ENCODE measurements at regions not wholly inside any gene's neighbourhood (a gene's known extent, or its start where the extent isn't known, plus 50 kb on each side); places are given as distances from the start of the nearest gene placed in this dataset.

DNA sequence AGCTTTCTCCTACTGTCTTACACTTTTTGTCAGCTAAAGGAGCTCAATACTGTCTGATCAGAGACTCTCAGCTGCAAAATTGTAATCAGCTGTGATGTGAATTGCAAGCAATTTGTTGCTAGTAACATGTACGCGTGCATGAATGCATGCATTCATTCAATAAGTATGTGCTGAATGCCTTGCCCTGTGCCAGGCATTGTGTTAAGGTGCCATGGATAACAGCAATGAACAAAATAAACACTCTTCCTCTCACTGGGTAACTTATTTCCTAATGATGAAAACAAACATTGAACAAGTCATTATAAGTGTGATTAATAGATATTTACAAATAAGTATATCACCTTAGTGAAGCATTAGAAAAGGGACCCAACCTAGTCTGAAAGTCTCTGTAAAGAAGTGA, 163.2 kb upstream of the ARID2 start (continued):
- TF ChIP-seq EZH2phosphoT487 (IDR thresholded peaks at IDR 0.05; ENCODE audit: borderline replicate concordance, low read depth) (no peak), POLR2AphosphoS5 (IDR thresholded peaks at IDR 0.05; ENCODE audit: low read depth, low read length) (no peak), FOXJ3 (CRISPR knock-in tag; IDR thresholded peaks at IDR 0.05) (no peak), JUND (IDR thresholded peaks at IDR 0.05) (no peak)
- TF ChIP-seq, protein P1, sequence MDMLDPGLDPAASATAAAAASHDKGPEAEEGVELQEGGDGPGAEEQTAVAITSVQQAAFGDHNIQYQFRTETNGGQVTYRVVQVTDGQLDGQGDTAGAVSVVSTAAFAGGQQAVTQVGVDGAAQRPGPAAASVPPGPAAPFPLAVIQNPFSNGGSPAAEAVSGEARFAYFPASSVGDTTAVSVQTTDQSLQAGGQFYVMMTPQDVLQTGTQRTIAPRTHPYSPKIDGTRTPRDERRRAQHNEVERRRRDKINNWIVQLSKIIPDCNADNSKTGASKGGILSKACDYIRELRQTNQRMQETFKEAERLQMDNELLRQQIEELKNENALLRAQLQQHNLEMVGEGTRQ (IDR thresholded peaks at IDR 0.05; ENCODE audit: borderline replicate concordance, low read depth, low read length), result no peak

DNA sequence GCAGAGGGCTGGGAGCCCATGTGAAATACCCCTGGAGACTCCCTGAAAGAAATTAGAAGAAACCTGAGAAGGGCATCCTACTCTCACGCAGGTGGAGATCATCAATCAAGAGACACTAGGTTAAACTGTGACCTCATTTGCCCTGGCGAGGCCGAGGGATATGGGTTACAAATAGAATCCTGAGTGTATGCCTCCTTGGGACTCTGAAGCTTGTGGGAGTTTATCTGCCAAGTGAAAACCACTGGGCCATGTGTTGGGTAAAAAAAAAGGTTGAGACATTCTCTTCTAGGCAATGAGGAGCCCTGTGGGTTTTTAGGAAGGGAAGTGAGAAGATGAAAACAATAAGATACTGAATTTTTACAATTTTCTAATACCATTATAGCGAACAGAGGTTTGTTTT, 160.7 kb upstream of the ARID2 start:
- Histone ChIP-seq H3K4me1 (ENCODE audit: control insufficient read depth in 1 of 2, insufficient read depth in 2 of 2, low read depth in 1 of 2, low read length in 1 of 2) (no peaks in the 10 kb centered on the region; a peak in 1 of 4 replicates), H3K4me2 (no peak overlapping the region), H3F3A (replicated peaks; ENCODE audit: insufficient read depth) (no peaks in the 10 kb centered on the region), H3K9ac (no peak overlapping the region), H3K9me2 (no peaks in the 10 kb centered on the region; the same call in 1 of the 2 replicates), H3K79me2 (ENCODE audit: insufficient read depth) (no peaks in the 10 kb centered on the region), H3K4me3 (ENCODE audit: low read depth in 2 of 2, low read length in 1 of 2) (no peak overlapping the region), H3K27ac (ENCODE audit: low read depth in 2 of 2, low read length in 1 of 2) (no peak overlapping the region), H3K36me3 (replicated peaks in 1 of 2; ENCODE audit: control insufficient read depth in 1 of 2, insufficient read depth in 2 of 2, low read length in 1 of 2) (no peaks in the 10 kb centered on the region), H4K20me1 (ENCODE audit: insufficient read depth) (no peaks in the 10 kb centered on the region), H3K27me3 (ENCODE audit: insufficient read depth) (no peaks in the 10 kb centered on the region; the same call in 1 of the 2 replicates), H3K9me3 (no peaks in the 10 kb centered on the region), H2AFZ (ENCODE audit: low read depth) (no peak overlapping the region)
- ChIA-PET POLR2A (no interaction called here), CTCF (interaction anchor here (1.7 to 4.4 kb wide), 2 partner anchors 24 to 35 kb away, joined by 4 to 13 read pairs; no protein-coding TSS in a partner anchor)
- DNase-seq, result no peak
- WGBS (ENCODE audit: low lambda C conversion rate), result 43% methylated on average over 4 of the region's 4 CpGs
- TF ChIP-seq FOXJ3 (CRISPR knock-in tag; IDR thresholded peaks at IDR 0.05) (no peak), TEAD4 (IDR thresholded peaks at IDR 0.05; ENCODE audit: borderline replicate concordance, insufficient read depth) (no peak), GATA2 (CRISPR knock-in tag; IDR thresholded peaks at IDR 0.05) (no peak), MXI1 (IDR thresholded peaks at IDR 0.05; ENCODE audit: low read depth, low read length) (no peak), EZH2phosphoT487 (IDR thresholded peaks at IDR 0.05; ENCODE audit: borderline replicate concordance, low read depth) (no peak), CHD2 (IDR thresholded peaks at IDR 0.05; ENCODE audit: low read length, partially characterized antibody) (no peak), RXRA (IDR thresholded peaks at IDR 0.05; ENCODE audit: borderline replicate concordance, low read depth) (no peak), TAF1 (IDR thresholded peaks at IDR 0.05; ENCODE audit: borderline replicate concordance, low read depth, low read length) (no peak), NRF1 (IDR thresholded peaks at IDR 0.05; ENCODE audit: low read depth, low read length) (no peak), SIN3A (IDR thresholded peaks at IDR 0.05; ENCODE audit: borderline replicate concordance, low read depth, low read length) (no peak), FOXM1 (IDR thresholded peaks at IDR 0.05; ENCODE audit: low read depth) (no peak), RAD21 (IDR thresholded peaks at IDR 0.05; ENCODE audit: low read length) (no peak), TCF12 (IDR thresholded peaks at IDR 0.05) (no peak)
- TF ChIP-seq, protein P2, sequence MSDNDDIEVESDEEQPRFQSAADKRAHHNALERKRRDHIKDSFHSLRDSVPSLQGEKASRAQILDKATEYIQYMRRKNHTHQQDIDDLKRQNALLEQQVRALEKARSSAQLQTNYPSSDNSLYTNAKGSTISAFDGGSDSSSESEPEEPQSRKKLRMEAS (IDR thresholded peaks at IDR 0.05; ENCODE audit: low read depth), result no peak
- TF ChIP-seq, protein P3, sequence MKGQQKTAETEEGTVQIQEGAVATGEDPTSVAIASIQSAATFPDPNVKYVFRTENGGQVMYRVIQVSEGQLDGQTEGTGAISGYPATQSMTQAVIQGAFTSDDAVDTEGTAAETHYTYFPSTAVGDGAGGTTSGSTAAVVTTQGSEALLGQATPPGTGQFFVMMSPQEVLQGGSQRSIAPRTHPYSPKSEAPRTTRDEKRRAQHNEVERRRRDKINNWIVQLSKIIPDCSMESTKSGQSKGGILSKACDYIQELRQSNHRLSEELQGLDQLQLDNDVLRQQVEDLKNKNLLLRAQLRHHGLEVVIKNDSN (IDR thresholded peaks at IDR 0.05; ENCODE audit: borderline replicate concordance, low read depth), result no peak
- TF ChIP-seq, protein P4, sequence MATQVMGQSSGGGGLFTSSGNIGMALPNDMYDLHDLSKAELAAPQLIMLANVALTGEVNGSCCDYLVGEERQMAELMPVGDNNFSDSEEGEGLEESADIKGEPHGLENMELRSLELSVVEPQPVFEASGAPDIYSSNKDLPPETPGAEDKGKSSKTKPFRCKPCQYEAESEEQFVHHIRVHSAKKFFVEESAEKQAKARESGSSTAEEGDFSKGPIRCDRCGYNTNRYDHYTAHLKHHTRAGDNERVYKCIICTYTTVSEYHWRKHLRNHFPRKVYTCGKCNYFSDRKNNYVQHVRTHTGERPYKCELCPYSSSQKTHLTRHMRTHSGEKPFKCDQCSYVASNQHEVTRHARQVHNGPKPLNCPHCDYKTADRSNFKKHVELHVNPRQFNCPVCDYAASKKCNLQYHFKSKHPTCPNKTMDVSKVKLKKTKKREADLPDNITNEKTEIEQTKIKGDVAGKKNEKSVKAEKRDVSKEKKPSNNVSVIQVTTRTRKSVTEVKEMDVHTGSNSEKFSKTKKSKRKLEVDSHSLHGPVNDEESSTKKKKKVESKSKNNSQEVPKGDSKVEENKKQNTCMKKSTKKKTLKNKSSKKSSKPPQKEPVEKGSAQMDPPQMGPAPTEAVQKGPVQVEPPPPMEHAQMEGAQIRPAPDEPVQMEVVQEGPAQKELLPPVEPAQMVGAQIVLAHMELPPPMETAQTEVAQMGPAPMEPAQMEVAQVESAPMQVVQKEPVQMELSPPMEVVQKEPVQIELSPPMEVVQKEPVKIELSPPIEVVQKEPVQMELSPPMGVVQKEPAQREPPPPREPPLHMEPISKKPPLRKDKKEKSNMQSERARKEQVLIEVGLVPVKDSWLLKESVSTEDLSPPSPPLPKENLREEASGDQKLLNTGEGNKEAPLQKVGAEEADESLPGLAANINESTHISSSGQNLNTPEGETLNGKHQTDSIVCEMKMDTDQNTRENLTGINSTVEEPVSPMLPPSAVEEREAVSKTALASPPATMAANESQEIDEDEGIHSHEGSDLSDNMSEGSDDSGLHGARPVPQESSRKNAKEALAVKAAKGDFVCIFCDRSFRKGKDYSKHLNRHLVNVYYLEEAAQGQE (IDR thresholded peaks at IDR 0.05; ENCODE audit: low read depth, low read length), result no peak
- TF ChIP-seq, protein P5, sequence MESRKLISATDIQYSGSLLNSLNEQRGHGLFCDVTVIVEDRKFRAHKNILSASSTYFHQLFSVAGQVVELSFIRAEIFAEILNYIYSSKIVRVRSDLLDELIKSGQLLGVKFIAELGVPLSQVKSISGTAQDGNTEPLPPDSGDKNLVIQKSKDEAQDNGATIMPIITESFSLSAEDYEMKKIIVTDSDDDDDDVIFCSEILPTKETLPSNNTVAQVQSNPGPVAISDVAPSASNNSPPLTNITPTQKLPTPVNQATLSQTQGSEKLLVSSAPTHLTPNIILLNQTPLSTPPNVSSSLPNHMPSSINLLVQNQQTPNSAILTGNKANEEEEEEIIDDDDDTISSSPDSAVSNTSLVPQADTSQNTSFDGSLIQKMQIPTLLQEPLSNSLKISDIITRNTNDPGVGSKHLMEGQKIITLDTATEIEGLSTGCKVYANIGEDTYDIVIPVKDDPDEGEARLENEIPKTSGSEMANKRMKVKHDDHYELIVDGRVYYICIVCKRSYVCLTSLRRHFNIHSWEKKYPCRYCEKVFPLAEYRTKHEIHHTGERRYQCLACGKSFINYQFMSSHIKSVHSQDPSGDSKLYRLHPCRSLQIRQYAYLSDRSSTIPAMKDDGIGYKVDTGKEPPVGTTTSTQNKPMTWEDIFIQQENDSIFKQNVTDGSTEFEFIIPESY (IDR thresholded peaks at IDR 0.05; ENCODE audit: borderline replicate concordance, low read depth), result no peak
- TF ChIP-seq, protein P1 (IDR thresholded peaks at IDR 0.05; ENCODE audit: borderline replicate concordance, low read depth, low read length), result no peak
- TF ChIP-seq, protein P6, sequence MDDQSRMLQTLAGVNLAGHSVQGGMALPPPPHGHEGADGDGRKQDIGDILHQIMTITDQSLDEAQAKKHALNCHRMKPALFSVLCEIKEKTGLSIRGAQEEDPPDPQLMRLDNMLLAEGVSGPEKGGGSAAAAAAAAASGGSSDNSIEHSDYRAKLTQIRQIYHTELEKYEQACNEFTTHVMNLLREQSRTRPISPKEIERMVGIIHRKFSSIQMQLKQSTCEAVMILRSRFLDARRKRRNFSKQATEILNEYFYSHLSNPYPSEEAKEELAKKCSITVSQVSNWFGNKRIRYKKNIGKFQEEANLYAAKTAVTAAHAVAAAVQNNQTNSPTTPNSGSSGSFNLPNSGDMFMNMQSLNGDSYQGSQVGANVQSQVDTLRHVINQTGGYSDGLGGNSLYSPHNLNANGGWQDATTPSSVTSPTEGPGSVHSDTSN (IDR thresholded peaks at IDR 0.05), result no peak

Data from SK-N-SH (cell line).